ENCODE measurements at regions not wholly inside any gene's neighbourhood (a gene's known extent, or its start where the extent isn't known, plus 50 kb on each side); places are given as distances from the start of the nearest gene placed in this dataset.

DNA sequence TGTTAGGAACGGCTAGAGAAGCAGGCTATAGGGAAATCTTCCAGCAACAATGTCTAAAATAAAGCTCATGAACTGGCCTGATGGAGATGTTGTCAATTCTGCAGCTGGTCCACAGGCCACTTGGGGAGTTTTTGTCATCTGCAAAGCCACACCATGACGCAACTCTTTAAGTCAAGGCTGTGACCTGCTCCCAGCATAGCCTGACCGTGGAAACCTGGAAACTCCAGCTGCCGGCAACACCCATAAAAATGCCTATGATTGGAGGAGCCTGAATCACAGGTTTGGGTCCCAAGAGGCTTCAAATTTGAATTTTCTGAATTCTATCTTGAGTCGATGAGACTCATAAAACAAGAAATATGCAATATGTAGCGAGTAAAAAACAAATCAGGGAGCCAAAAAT, 969.2 kb upstream of the PRKX start:
- no peak for TF ChIP-seq CTCF (IDR thresholded peaks at IDR 0.05)
- no peak for TF ChIP-seq POLR2A (IDR thresholded peaks at IDR 0.05)

Measured in lower leg skin (tissue), 3 donors.